Glomerular endothelial cell (primary cell): ENCODE measurements at regions not wholly inside any gene's neighbourhood (a gene's known extent, or its start where the extent isn't known, plus 50 kb on each side); places are given as distances from the start of the nearest gene placed in this dataset.

Source experiments
- DNase-seq: peaks from one replicate; pipeline ENCODE4 v3.0.0-alpha.2; 2011; ENCODE audit warnings: low read depth, low spot score; ENCODE audit errors: extremely low read depth

DNA sequence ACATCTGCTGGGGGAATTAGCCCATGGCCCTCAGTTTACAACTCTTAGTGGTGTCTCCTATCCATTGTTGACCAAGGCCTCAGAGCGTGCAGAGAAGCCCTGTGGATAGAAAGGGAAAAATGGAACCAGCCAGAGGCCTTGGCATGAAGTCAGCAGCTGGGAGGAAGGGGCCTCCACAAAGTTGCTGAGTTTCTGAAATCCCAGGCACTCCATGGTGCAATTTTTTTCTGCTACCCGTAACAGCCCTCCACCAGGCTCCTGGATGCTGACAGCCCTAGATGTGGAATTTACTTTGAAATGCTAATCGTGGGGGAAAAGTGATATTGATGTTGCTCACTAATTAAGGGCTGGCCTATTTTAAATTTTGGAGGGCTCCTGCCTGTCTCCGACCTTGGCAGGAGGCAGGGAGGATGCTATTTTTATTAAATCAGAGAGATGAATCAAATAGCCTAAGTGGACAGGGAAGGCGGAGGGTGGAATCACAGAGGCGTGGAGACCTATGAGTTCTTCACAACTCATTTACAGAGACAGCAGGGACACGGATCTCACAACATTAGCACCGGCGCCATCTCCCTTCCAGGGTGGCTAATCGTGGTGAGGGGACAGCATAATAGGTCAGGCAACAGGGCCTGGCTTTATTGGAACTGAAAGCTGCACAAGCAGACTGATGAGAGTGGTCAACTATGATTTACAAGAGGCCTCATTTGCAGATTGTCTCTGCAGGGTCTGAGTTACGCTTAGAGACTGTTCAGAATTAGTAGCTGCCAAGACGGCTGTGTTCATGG lies 99.8 kb upstream of the WSCD2 start:
- DNase-seq = no peak

DNA sequence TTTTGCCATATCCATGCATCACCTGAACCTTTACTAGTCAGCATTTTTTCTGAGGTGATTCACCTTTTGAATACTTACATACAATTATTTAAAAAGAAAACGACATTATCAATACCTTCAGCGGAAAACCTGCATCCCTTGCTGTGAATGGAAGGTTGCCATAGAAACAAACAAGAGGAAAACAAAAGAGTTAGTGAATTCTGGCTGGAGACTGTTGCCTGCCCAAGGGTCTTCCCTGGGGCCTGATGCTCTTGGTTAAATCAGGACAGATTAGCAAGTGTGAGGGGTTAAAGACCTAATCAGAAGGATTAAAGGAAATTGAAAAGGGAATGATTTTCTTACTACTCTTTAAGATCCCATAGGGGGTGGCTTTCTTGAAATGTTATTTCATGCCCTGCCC lies 96.0 kb upstream of the WSCD2 start:
- DNase-seq = no peak

DNA sequence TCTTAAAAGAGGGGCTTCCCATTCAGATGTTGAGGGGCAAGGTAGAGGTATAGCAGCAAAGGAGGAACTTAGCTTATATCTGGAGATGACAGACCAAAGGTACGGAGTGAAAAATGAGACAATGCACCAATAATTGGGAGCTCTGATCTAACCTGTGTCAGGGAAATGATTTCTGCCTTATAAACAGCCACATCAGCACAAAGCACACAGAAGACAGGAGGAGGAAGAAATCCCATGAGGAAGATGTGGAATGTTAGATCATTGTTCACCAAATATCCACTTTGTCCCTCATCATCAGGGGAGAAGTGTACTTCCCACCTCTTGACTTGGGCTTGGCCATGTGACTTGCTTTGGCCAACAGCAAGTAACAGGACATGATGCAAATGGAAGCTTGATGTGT lies 93.7 kb upstream of the WSCD2 start:
- DNase-seq = no peak

DNA sequence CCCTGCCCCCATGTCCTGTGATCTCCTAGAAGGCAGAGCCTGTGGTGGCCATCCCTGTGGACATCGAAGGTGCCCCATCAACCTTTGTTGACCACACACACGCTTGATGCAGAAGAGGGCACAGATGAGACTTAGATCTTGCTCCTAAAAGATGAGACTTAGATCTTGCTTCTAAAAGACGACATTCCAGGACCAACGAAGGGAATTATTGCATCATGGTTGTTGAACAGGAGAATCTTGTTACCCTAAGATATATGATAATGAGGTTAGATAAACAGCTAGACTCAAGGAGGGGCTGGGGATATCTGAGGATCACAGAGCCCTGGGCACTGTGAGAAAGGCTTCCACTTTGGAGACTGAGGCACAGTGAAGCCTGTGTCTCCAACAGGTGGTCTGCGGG lies 91.1 kb upstream of the WSCD2 start:
- DNase-seq = no peak

DNA sequence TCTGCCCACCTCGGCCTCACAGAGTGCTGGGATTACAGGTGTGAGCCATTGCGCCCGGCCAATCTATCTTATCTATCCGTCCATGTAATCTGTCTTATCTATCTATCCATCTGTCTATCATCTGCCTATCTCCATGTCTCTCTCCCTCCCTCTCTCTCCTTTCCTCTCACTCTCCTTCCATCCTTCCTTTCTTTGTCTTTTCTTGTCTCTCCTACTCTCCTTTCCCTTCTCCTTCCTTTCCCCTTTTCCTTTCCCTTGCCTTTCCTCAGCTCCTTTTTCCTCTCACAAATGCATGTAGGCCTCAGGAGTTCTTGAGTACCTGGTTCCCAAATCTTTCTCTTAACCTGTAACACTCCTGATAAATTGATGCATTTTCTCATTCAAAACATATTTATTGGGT lies 89.3 kb upstream of the WSCD2 start:
- DNase-seq = no peak

DNA sequence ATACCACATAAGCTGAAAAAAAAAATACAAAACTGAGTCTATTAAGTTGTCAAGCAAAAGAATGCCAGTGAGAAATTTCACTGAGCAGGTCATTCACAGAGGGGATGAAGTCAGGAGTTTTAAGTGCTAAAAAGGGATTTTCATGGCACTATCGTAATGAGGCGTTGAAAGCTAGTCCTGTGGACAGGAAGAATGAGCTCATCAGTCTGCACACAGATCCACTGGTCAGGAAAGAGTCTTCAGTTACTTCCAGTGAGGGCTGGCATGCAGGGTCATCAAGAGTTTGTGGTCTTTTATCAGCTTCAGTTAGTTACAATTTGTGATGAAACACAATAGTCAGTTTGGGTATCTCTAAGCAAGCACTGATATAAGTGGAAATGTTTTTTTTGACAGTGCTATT lies 88.1 kb upstream of the WSCD2 start:
- no peak for DNase-seq

DNA sequence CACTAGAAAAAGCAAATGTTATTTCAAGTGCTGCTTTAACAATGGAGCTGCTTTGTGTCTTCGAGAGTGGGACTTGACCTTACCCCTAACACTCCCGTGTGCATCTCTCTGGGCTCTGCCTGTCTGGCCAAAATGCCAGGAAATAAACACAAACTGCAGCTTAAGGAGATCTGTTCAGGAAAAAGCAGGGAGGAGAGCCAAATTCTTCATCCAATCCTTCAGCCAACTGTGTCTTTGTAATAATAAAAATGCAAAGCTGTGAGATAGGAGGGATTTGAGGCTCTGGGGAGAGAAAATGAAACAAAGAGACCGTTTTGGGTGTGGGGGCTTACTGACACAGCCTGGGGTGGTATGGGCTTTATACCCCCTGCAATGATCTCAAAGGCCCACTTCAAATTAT lies 85.8 kb upstream of the WSCD2 start:
- no peak for DNase-seq

DNA sequence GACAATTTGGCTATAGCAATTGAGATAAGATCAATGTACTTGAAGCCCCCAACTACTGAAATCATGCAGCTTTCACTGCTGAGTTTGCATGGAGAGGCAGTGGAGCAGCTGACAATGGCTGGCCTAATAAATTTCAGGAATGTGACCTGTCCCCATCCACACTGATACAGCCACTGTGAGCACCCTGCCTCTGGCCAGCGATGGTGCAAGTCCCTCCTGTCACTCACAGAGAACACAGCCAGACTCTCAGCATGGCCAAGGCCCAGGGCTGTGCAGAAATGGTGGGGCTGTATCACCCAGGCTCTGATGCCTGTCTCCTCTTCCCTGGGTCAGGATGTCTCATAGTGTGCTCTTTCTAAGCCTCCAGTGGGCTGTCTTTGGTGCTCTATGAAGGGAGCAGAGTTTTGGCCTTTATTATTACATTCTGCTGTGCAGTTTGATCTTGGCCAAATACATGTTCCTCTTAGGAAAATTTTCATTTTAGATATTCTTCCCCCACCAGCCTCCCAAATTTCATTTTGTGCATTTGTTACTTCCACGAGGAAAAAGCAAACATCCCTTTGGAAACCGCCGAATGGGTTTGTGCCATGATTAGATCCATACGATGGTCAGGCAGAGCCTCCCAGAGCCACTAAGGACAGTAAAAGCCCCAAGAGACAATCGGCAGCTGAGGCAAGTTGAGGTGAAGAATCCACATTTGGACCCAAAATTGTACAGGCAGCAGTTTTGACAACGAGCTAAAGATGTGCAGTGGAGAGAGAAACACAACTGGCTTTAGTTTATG lies 85.1 kb upstream of the WSCD2 start:
- no peak for DNase-seq

DNA sequence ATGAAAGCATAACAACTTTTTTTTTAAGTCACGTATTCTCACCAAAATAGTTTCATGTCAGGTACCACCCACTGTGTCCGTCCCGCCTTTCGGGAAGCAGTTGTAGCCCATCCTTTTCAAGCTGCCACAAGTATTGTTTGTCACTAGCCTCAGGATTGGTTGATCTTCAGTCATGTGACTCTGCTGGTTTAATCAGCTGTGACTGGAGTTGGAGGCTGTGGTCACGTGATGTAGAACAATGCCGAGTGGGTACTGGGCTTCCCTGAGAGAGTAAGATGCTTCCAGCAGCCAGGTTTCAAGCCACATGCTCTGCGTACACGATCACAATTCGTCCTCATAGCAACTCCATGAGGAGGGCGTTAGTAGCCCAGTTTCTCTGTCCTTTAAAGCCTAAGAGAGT lies 83.0 kb upstream of the WSCD2 start:
- no peak for DNase-seq

DNA sequence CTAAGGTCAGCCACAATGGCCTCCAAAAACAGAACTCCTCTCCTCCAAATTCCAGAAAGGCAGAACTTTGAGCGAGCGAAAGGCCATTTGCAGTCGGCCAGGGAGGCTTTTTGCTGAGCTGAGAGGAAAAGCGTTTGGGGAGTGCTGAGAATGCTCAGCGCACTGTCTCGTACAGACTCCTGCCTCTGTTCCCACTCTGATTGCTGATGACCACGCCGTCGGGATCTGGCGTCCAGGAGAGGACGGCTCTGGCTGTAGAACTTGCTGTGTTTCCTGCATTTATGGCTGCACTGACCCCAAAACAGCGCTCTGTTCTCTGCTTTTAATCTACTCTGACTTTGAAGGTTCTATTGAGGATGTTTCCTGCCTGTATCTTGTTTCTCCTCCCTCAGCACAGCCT lies 82.4 kb upstream of the WSCD2 start:
- DNase-seq = no peak

DNA sequence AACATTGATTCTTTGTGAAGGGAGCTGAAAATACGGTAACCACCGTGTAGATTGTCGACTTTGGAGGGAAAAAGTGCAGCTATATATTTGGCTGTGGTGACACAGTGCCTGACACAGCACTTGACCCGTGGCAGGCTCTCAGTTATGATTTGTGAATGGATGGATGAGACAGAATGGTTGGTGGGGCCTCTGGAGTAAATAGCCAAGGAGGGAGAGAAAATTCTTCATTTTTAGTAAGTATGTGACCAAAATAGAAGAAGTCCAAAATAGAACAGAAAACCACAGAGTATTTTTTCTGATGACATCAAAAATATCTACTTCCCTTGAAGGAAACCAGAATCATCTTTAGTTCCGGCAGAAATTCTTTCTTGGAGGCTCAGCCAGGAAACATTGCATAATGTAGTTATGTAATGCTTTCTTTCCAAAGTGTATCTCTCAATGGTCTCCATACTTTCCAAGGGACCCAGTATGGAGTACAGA lies 82.0 kb upstream of the WSCD2 start:
- no peak for DNase-seq

DNA sequence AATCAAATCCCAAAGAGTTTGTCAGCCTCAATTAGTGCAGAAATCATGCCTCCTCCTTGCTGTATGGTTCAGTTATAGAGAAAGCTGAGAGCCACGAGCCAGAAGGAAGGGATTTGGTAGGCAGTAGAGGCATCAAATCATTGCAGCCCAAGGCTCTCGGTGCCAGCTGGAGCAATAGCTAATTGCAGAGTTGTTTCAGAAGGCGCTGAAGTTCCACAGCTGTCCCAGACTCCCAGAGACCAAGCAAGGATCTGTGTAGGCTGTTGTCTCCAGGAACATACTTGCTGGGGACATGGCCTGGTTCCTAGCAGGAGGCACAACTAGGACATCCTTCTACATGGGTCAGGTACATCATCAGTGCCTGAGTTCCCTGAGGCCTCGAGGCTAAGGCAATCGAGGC lies 80.4 kb upstream of the WSCD2 start:
- DNase-seq = no peak

DNA sequence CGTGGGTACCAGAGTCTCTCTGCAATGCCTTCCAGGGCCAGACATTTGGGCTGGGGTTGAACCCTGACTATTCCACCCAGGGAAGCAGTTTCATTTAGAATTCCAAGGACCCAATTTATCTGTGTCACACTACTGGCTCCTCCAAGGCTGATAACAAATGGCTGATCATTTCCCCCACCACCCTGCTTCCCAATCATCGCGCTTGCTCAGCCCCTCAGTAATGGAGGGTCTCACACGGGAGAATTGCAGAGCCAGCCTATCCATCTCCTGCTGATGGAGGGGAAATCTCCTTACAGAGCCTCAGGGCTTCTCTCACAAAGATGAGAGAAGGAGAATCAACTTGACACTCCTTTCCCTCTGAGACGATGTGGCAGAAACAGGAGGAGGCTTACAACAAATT lies 78.4 kb upstream of the WSCD2 start:
- no peak for DNase-seq

DNA sequence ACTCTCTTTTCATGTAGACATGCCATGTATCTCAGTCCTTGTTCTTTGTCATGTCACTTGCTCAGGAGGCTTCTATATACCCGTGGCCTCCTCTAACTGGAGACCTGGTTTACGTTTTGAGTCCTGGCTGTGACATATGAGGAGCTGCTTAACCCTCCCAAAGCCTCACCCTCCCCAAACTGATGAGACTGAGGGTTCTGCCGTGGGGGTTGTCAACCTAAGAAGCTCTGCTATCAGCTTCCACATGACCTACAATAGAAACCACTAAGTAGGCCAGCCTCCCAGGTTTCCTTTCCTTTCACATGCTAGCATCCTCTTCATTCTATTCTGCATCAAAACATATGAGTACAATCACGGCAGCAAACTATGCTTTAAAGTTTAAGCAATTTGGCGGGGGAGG lies 76.8 kb upstream of the WSCD2 start:
- DNase-seq = no peak

DNA sequence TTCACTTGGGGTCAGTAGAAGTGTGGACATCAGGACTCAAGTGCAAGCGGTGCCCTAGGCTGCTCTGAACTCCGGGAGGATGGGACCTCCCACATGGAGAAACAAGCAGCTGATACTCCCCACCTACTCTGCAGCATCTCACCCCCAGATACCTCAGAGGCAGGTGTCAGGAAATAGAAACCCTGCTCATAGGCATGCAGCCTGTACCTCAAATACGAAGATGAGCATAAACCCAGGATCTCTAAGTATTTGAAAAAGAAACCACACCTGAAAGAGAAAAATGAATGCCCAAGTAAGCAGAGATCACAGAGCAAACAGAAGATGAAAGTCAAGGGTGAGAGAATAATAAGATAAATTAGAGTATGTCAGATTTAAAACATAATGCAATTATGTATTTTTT lies 75.6 kb upstream of the WSCD2 start:
- no peak for DNase-seq

DNA sequence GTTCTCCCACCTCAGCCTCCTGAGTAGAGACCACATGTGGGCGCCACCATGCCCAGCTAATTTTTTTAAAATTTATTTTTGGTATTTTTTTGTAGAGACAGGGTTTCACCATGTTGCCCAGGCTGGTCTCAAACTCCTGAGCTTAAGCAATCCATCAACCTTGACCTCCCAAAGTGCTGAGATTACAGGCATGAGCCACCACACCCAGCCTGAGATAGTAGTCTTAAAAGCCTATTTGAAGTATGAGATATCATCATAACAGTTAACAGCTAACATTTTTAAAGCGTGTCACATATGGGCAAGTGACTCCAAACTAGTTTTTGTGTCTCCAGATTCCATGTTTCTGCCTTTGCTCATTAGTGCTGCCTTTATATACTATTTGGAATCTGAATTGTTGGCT lies 74.6 kb upstream of the WSCD2 start:
- DNase-seq = no peak

DNA sequence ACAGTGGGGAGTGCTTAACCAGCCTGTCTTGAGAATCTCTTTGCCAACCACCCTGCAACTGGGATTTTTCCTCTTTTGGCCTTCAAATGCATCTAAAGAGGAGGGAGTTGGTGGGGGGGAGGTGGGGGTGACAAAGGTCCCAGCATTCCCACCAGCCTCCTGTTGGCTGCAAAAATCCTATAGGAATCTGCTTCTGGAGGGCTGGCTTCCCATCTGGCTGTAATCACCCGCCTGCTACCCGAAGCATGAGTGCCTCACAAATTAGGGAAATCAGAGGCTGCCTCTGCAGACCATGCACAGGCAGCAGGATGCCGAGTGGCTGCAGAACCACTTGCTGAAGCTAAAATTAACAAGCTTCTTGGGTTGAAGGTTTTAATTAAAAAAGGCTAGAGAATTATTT lies 73.9 kb upstream of the WSCD2 start:
- DNase-seq = no peak

DNA sequence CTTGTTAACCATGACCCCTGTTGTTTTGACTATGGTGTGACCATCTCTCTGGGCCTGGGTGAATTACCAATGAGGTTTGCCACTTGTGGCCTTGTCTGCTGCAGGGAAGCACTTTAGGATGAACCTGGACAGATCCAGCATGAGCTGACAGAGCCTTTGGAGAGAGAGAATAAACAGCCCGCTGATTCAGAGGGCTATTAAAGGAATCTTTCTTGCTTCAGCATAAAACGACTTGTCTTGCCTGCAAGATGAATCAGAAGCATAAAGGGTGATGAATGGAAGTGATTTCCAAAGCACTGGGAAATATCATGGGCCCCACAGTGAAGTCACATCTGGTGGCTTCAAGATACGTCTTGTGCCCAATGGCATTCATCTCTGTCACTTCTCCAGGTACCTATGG lies 69.0 kb upstream of the WSCD2 start:
- no peak for DNase-seq

DNA sequence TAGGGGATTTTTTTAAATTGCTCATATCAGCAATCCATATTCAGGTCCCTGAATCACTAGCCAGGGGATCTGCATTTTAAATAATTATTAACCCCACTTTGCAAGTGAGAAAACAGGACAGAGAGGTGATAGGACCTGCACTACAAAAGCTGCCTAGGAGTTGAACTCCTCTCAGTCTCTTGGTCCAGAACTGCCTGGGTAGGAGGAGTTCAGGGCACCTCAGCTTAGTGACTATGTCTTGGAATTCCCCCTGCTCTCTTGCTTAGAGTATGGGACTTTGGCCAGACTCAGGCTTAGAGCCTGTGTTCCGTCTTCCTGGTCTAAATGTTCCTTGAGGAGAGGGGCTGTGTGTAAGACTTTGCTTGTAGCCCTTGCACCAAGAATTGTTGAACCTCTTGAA lies 68.2 kb upstream of the WSCD2 start:
- no peak for DNase-seq

DNA sequence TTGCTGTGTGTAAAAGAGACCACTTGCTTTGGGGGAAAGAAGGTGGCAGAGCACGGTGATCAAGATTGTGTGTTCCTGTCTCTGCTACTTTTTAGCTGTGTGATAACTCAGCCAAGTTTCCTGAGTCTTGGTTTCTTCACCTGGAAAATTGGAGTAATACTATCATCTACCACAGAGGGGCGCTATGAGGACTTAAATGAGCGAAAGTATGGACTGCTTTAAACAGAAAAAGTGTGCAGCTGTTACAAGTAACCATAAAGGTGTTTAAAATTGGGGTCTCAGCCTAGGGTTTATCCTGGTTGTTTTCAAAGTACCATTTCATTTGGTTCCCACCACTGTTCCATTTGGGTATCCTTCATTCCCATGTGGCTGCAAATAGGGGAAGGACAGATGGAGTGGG lies 65.9 kb upstream of the WSCD2 start:
- DNase-seq = no peak

DNA sequence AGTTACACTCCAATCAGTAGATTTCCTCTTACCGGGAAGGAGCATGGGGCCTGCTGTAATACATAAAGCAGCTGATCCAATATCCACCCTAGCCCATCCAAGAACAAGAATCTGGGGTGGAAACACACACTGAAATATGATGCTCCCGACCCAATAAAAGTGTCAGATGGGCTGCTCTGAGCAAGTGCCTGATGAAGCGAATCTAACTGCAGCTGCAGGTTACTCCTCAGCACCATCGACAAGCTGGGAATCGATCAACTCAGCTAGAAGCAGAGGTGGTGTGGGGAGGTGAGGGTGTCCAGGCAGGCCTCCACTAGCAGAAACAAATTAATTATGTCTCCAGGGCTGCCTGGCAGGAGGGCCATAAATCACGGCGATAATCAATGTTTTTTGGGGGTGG lies 64.0 kb upstream of the WSCD2 start:
- DNase-seq = no peak
